GM23248 (cell line): ENCODE measurements at regions not wholly inside any gene's neighbourhood (a gene's known extent, or its start where the extent isn't known, plus 50 kb on each side); places are given as distances from the start of the nearest gene placed in this dataset.
A peak's percentile ranks its signal among the peaks of the same experiment; 100 is the strongest.

Experiments
- DNase-seq: peaks from one replicate; pipeline ENCODE4 v3.0.0-alpha.2; 2015
- H2AFZ ChIP-seq: fragments of 200-600 bp; sonication (generic); 2 replicates; pipeline ENCODE4 v1.6.1; 2016; ENCODE audit warnings: antibody characterized with exemption
- H3F3A ChIP-seq: fragments of 200-600 bp; sonication (generic); 2 replicates; pipeline ENCODE4 v1.6.1; 2016; ENCODE audit warnings: mild to moderate bottlenecking, antibody characterized with exemption, mixed run types; ENCODE audit not compliant: insufficient read depth
- H3K27ac ChIP-seq: fragments of 200-600 bp; sonication (generic); 2 replicates; pipeline ENCODE4 v1.5.1; 2016; ENCODE audit warnings: mild to moderate bottlenecking
- H3K27me3 ChIP-seq: fragments of 200-600 bp; sonication (generic); replicated peaks from 2 replicates; pipeline ENCODE4 v1.6.1; 2016; ENCODE audit warnings: mild to moderate bottlenecking; ENCODE audit not compliant: insufficient read depth
- H3K36me3 ChIP-seq: fragments of 200-600 bp; sonication (generic); 2 replicates; pipeline ENCODE4 v1.6.1; 2016; ENCODE audit warnings: low read depth, mild to moderate bottlenecking
- H3K4me1 ChIP-seq: fragments of 200-600 bp; sonication (generic); 2 replicates; pipeline ENCODE4 v1.6.1; 2016; ENCODE audit warnings: mild to moderate bottlenecking; ENCODE audit not compliant: insufficient read depth
- H3K4me2 ChIP-seq: fragments of 200-600 bp; sonication (generic); one replicate; pipeline ENCODE4 v1.6.1; 2016; ENCODE audit warnings: mild to moderate bottlenecking; ENCODE audit not compliant: unreplicated experiment
- H3K4me3 ChIP-seq: fragments of 200-600 bp; sonication (generic); 2 replicates; pipeline ENCODE4 v1.5.1; 2016; ENCODE audit warnings: mild to moderate bottlenecking
- H3K79me2 ChIP-seq: fragments of 200-600 bp; sonication (generic); 2 replicates; pipeline ENCODE4 v1.6.1; 2016; ENCODE audit warnings: mild to moderate bottlenecking; ENCODE audit not compliant: insufficient read depth
- H3K9ac ChIP-seq: fragments of 200-600 bp; sonication (generic); 2 replicates; pipeline ENCODE4 v1.6.1; 2016; ENCODE audit warnings: mild to moderate bottlenecking
- H3K9me2 ChIP-seq: fragments of 200-600 bp; sonication (generic); 2 replicates; pipeline ENCODE4 v1.6.1; 2016; ENCODE audit warnings: mixed run types, mild to moderate bottlenecking, moderate library complexity; ENCODE audit not compliant: insufficient read depth
- H3K9me3 ChIP-seq: fragments of 200-600 bp; sonication (generic); one replicate; pipeline ENCODE4 v1.6.1; 2017; ENCODE audit warnings: low read depth
- H4K20me1 ChIP-seq: fragments of 200-600 bp; sonication (generic); 2 replicates; pipeline ENCODE4 v1.6.0; 2016; ENCODE audit not compliant: insufficient read depth
- EZH2 ChIP-seq: fragments of 200-600 bp; sonication (generic); IDR thresholded peaks from 2 replicates; pipeline ENCODE4 v1.6.1; 2018; ENCODE audit warnings: antibody characterized with exemption, mild to moderate bottlenecking; ENCODE audit not compliant: insufficient read depth, poor library complexity, severe bottlenecking
- EZH2phosphoT487 ChIP-seq: fragments of 200-600 bp; sonication (generic); IDR thresholded peaks from 2 replicates; pipeline ENCODE4 v1.6.1; 2018; ENCODE audit warnings: antibody characterized with exemption, moderate library complexity, mild to moderate bottlenecking, low read depth; ENCODE audit not compliant: insufficient read depth
- WGBS, 2 experiments: methylation state at CpG; one replicate each; pipeline ENCODE4 v1.1.6; 2015 to 2017; ENCODE audit warnings: low lambda C conversion rate in 2 of 2, low coverage in 1 of 2; ENCODE audit errors: missing lambda C conversion rate in 2 of 2; 5-methylcytosine and 5-hydroxymethylcytosine counted together
- in situ Hi-C: fragments of 300-500 bp; cut with MboI; formaldehyde crosslinking; loops from 2 replicates; pipeline ENCODE4 v1.15.0; 2020

DNA sequence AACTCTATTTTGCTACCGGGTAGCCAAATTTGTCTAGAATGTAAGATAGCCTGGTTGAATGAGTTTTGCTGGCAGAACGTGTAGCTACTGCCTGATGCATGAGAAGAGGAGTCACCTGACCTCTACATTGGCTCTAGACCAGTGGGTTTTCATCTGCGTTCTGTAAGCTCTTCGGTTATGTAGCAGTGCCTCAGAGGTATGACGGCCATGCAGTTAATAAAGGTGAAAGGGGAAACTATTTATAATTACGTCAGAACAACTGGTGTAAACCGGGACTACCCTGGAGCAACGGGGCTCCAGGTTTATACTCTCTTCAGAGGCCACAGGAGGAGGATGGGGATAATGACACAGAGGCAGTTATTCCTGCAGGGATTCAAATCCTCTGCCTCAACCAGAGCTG, 173.4 kb upstream of the KITLG start:
- peaks cover 8% of the 10 kb centered on the region; the same call in 1 of the 2 replicates for H3K4me1 ChIP-seq
- no peak overlapping the region for H3K9ac ChIP-seq
- no peaks in the 10 kb centered on the region for H3K9me2 ChIP-seq
- no peak for TF ChIP-seq EZH2
- no peak for TF ChIP-seq EZH2phosphoT487
- no peak overlapping the region for H3K4me2 ChIP-seq
- no peak for DNase-seq
- in situ Hi-C loops = no loop called here
- H3K4me3 ChIP-seq = no peak overlapping the region
- H3K9me3 ChIP-seq = no peaks in the 10 kb centered on the region
- H3K79me2 ChIP-seq = no peaks in the 10 kb centered on the region
- 75 to 80% methylated on average over 8 of the region's 8 CpGs for WGBS, 2 experiments
- H3K36me3 ChIP-seq = no peaks in the 10 kb centered on the region
- H2AFZ ChIP-seq = no peak overlapping the region
- H3K27me3 ChIP-seq = no peaks in the 10 kb centered on the region
- H3K27ac ChIP-seq = no peak overlapping the region
- H4K20me1 ChIP-seq = no peaks in the 10 kb centered on the region
- H3F3A ChIP-seq = peaks cover 7% of the 10 kb centered on the region; the same call in 1 of the 2 replicates

GRCh38 chr12:88753066-88753465, 172.8 kb upstream of the KITLG start:
- Histone ChIP-seq H3K9ac (no peak overlapping the region), H2AFZ (no peak overlapping the region), H3K36me3 (no peaks in the 10 kb centered on the region), H3K27me3 (no peaks in the 10 kb centered on the region), H3K4me1 (peaks cover 8% of the 10 kb centered on the region; the same call in 1 of the 2 replicates), H3K27ac (no peak overlapping the region), H3K4me2 (peak overlapping the region; percentile 35), H3K4me3 (0 out of 2 replicates have a peak overlapping the region, but pooled peaks have one; percentile 28), H3K79me2 (no peaks in the 10 kb centered on the region), H3K9me3 (no peaks in the 10 kb centered on the region), H4K20me1 (no peaks in the 10 kb centered on the region), H3F3A (peaks cover 7% of the 10 kb centered on the region; the same call in 1 of the 2 replicates), H3K9me2 (no peaks in the 10 kb centered on the region)
- WGBS, 2 experiments = 20 to 21% methylated on average over 4 of the region's 4 CpGs
- peak; percentile 78 for DNase-seq
- in situ Hi-C loops = no loop called here
- TF ChIP-seq EZH2phosphoT487 (no peak), EZH2 (no peak)

DNA sequence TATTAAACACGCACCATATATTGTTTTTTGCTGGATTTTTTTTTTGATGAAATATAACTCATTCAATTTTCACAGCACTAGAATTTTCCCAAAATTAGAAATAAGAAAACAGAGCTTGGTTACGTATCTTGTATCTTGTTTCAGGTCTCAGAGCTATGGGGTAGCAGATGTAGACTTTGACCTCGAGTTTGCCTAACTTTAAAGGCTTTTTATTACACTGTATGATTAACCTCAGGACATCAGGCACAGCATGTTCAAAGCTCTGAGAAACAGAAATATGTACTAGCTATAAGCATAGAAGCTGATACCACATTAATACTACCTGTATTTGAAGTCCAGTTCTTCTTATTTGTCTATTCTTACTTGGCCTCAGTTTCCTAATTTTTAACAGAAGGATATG, 171.9 kb upstream of the KITLG start:
- 92 to 99% methylated on average over 3 of the region's 3 CpGs for WGBS, 2 experiments
- no peaks in the 10 kb centered on the region for H4K20me1 ChIP-seq
- peaks cover 9% of the 10 kb centered on the region for H3K4me1 ChIP-seq
- H3K36me3 ChIP-seq = no peaks in the 10 kb centered on the region
- H3K27me3 ChIP-seq = no peaks in the 10 kb centered on the region
- H3K79me2 ChIP-seq = no peaks in the 10 kb centered on the region
- H3K27ac ChIP-seq = no peak overlapping the region
- H3F3A ChIP-seq = peaks cover 7% of the 10 kb centered on the region; the same call in 1 of the 2 replicates
- no peak overlapping the region for H3K4me2 ChIP-seq
- in situ Hi-C loops = no loop called here
- no peak for DNase-seq
- no peak overlapping the region for H3K4me3 ChIP-seq
- TF ChIP-seq EZH2phosphoT487 (no peak), EZH2 (no peak)
- H2AFZ ChIP-seq = no peak overlapping the region
- no peaks in the 10 kb centered on the region for H3K9me3 ChIP-seq
- H3K9ac ChIP-seq = no peak overlapping the region
- H3K9me2 ChIP-seq = no peaks in the 10 kb centered on the region

- Histone ChIP-seq H3K4me1 (peaks cover 21% of the 10 kb centered on the region), H2AFZ (no peak overlapping the region), H3K9me2 (no peaks in the 10 kb centered on the region), H3K9ac (no peak overlapping the region), H3K4me3 (no peak overlapping the region), H4K20me1 (no peaks in the 10 kb centered on the region), H3K36me3 (no peaks in the 10 kb centered on the region), H3K27ac (no peak overlapping the region), H3K4me2 (no peak overlapping the region), H3K27me3 (no peaks in the 10 kb centered on the region), H3K9me3 (no peaks in the 10 kb centered on the region), H3F3A (peaks cover 7% of the 10 kb centered on the region; the same call in 1 of the 2 replicates), H3K79me2 (no peaks in the 10 kb centered on the region)
- DNase-seq = no peak
- TF ChIP-seq EZH2 = no peak
- no peak for TF ChIP-seq EZH2phosphoT487
- in situ Hi-C loops = no loop called here
- WGBS, 2 experiments = 92 to 97% methylated on average over 1 of the region's 1 CpG
Observed at GRCh38 chr12:88750867-88751543, 170.7 kb upstream of the KITLG start.

GRCh38 chr12:88746386-88746785, 166.1 kb upstream of the KITLG start:
- H3K9me3 ChIP-seq = no peaks in the 10 kb centered on the region
- peak overlapping the region; percentile 25 for H2AFZ ChIP-seq
- H3K36me3 ChIP-seq = no peaks in the 10 kb centered on the region
- H3K27me3 ChIP-seq = no peaks in the 10 kb centered on the region
- no peak overlapping the region for H3K9ac ChIP-seq
- no peaks in the 10 kb centered on the region for H3F3A ChIP-seq
- H3K4me2 ChIP-seq = peak overlapping the region; percentile 29
- no peak for TF ChIP-seq EZH2phosphoT487
- no peak for TF ChIP-seq EZH2
- peak; percentile 7 for DNase-seq
- no peaks in the 10 kb centered on the region for H4K20me1 ChIP-seq
- in situ Hi-C loops = no loop called here
- H3K4me3 ChIP-seq = no peak overlapping the region
- no peaks in the 10 kb centered on the region for H3K79me2 ChIP-seq
- no peaks in the 10 kb centered on the region for H3K9me2 ChIP-seq
- no peak overlapping the region for H3K27ac ChIP-seq
- H3K4me1 ChIP-seq = peaks cover 18% of the 10 kb centered on the region
